22Rv1 (cell line): ENCODE measurements at regions not wholly inside any gene's neighbourhood (a gene's known extent, or its start where the extent isn't known, plus 50 kb on each side); places are given as distances from the start of the nearest gene placed in this dataset.

Source experiments
- ZFX ChIP-seq: fragments of 450-650 bp; IDR thresholded peaks from 2 replicates; pipeline ENCODE4 v1.6.1; 2017; ENCODE audit warnings: antibody characterized with exemption, borderline replicate concordance
- TF ChIP-seq, protein P1 (sequence below): fragments of 450-650 bp; IDR thresholded peaks from 2 replicates; pipeline ENCODE4 v1.5.1; 2017; ENCODE audit warnings: mild to moderate bottlenecking

- TF ChIP-seq, protein P1, sequence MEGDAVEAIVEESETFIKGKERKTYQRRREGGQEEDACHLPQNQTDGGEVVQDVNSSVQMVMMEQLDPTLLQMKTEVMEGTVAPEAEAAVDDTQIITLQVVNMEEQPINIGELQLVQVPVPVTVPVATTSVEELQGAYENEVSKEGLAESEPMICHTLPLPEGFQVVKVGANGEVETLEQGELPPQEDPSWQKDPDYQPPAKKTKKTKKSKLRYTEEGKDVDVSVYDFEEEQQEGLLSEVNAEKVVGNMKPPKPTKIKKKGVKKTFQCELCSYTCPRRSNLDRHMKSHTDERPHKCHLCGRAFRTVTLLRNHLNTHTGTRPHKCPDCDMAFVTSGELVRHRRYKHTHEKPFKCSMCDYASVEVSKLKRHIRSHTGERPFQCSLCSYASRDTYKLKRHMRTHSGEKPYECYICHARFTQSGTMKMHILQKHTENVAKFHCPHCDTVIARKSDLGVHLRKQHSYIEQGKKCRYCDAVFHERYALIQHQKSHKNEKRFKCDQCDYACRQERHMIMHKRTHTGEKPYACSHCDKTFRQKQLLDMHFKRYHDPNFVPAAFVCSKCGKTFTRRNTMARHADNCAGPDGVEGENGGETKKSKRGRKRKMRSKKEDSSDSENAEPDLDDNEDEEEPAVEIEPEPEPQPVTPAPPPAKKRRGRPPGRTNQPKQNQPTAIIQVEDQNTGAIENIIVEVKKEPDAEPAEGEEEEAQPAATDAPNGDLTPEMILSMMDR: no peak
- no peak for TF ChIP-seq ZFX
Measured at GRCh38 chr2:22037274-22037673, 913.5 kb downstream of the TDRD15 start.
